ENCODE measurements at regions not wholly inside any gene's neighbourhood (a gene's known extent, or its start where the extent isn't known, plus 50 kb on each side); places are given as distances from the start of the nearest gene placed in this dataset.

DNA sequence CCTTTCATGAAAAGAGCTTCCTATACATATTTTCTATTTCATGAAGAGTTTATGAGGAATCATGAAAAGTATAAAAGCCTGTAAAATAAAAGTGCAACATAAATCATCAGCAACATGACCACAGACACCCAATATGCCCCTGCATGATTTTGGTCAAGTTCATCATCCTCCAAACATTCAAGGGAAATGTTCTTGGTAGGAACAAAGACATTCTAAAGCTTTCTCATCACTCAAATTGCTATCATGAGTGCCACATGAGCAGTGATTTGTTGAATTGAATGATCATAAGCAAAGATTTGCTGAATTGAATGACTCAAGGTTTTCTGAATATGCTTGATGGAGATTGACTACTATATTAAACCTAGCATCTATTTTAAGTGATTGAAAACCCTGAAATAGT, 172.2 kb downstream of the MBD2 start:
- TF ChIP-seq, protein P1, sequence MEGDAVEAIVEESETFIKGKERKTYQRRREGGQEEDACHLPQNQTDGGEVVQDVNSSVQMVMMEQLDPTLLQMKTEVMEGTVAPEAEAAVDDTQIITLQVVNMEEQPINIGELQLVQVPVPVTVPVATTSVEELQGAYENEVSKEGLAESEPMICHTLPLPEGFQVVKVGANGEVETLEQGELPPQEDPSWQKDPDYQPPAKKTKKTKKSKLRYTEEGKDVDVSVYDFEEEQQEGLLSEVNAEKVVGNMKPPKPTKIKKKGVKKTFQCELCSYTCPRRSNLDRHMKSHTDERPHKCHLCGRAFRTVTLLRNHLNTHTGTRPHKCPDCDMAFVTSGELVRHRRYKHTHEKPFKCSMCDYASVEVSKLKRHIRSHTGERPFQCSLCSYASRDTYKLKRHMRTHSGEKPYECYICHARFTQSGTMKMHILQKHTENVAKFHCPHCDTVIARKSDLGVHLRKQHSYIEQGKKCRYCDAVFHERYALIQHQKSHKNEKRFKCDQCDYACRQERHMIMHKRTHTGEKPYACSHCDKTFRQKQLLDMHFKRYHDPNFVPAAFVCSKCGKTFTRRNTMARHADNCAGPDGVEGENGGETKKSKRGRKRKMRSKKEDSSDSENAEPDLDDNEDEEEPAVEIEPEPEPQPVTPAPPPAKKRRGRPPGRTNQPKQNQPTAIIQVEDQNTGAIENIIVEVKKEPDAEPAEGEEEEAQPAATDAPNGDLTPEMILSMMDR (IDR thresholded peaks at IDR 0.05) = no peak
- no peak for TF ChIP-seq POLR2A (IDR thresholded peaks at IDR 0.05)

All from ovary (tissue), 3 donors.